PFSK-1 (cell line): ENCODE measurements at regions not wholly inside any gene's neighbourhood (a gene's known extent, or its start where the extent isn't known, plus 50 kb on each side); places are given as distances from the start of the nearest gene placed in this dataset.

Experiments
- FOXP2 ChIP-seq: optimal IDR thresholded peaks from 2 replicates; pipeline ENCODE3; 2011; ENCODE audit warnings: borderline replicate concordance, control low read depth, inconsistent platforms; ENCODE audit not compliant: insufficient read depth; ENCODE audit errors: extremely low read length, extremely low read depth
- POLR2AphosphoS5 ChIP-seq: IDR thresholded peaks from 2 replicates; pipeline ENCODE4 v1.6.1; 2012; ENCODE audit warnings: low read depth, mild to moderate bottlenecking, control low read depth, low read length, moderate library complexity
- REST ChIP-seq, 2 experiments: IDR thresholded peaks; 2 replicates each; pipeline versions ENCODE4 v1.6.1 to v1.8.0; 2011 to 2012; ENCODE audit warnings: low read depth in 2 of 2, low read length in 2 of 2, control low read depth in 1 of 2, inconsistent platforms in 1 of 2, mild to moderate bottlenecking in 1 of 2, moderate library complexity in 1 of 2; ENCODE audit not compliant: insufficient read depth in 1 of 2
- SIN3A ChIP-seq: IDR thresholded peaks from 2 replicates; pipeline ENCODE4 v1.6.1; 2012; ENCODE audit warnings: mild to moderate bottlenecking, low read length, moderate library complexity, borderline replicate concordance; ENCODE audit not compliant: insufficient read depth
- TAF1 ChIP-seq: IDR thresholded peaks from 2 replicates; pipeline ENCODE4 v1.6.1; 2012; ENCODE audit warnings: low read length, control low read depth, borderline replicate concordance; ENCODE audit not compliant: insufficient read depth

GRCh38 chr4:127523369-127523768 is 109.4 kb upstream of the INTU start:
- no peak for TF ChIP-seq TAF1
- no peak for TF ChIP-seq REST (IDR thresholded peaks at IDR 0.05; ENCODE audit: insufficient read depth in 1 of 2, low read depth in 2 of 2, low read length in 2 of 2)
- TF ChIP-seq FOXP2 = no peak
- TF ChIP-seq SIN3A = no peak
- no peak for TF ChIP-seq POLR2AphosphoS5

GRCh38 chr4:127525608-127526007 is 107.1 kb upstream of the INTU start:
- no peak for TF ChIP-seq POLR2AphosphoS5
- no peak for TF ChIP-seq SIN3A
- TF ChIP-seq TAF1 = no peak
- TF ChIP-seq FOXP2 = no peak
- TF ChIP-seq REST (IDR thresholded peaks at IDR 0.05; ENCODE audit: insufficient read depth in 1 of 2, low read depth in 2 of 2, low read length in 2 of 2) = no peak

GRCh38 chr4:127528302-127528701 is 104.5 kb upstream of the INTU start:
- no peak for TF ChIP-seq SIN3A
- TF ChIP-seq TAF1 = no peak
- TF ChIP-seq REST (IDR thresholded peaks at IDR 0.05; ENCODE audit: insufficient read depth in 1 of 2, low read depth in 2 of 2, low read length in 2 of 2) = no peak
- no peak for TF ChIP-seq POLR2AphosphoS5
- no peak for TF ChIP-seq FOXP2

- no peak for TF ChIP-seq REST (IDR thresholded peaks at IDR 0.05; ENCODE audit: insufficient read depth in 1 of 2, low read depth in 2 of 2, low read length in 2 of 2)
- TF ChIP-seq POLR2AphosphoS5 = no peak
- TF ChIP-seq TAF1 = no peak
Measured at GRCh38 chr4:127533028-127533700, 99.6 kb upstream of the INTU start.

- no peak for TF ChIP-seq SIN3A
- TF ChIP-seq TAF1 = no peak
- no peak for TF ChIP-seq REST (IDR thresholded peaks at IDR 0.05; ENCODE audit: insufficient read depth in 1 of 2, low read depth in 2 of 2, low read length in 2 of 2)
- TF ChIP-seq POLR2AphosphoS5 = no peak
Measured at GRCh38 chr4:127534041-127534825, 98.5 kb upstream of the INTU start.
